HG03196 (cell line): ENCODE measurements at regions not wholly inside any gene's neighbourhood (a gene's known extent, or its start where the extent isn't known, plus 50 kb on each side); places are given as distances from the start of the nearest gene placed in this dataset.
A peak's percentile ranks its signal among the peaks of the same experiment; 100 is the strongest.
"Not testable (repeated sequence)": the region's sequence is repeated elsewhere in the genome, so short reads cannot be mapped to it uniquely, and the experiment has no call there.

ENCODE experiments used
- ATAC-seq: cut with Tn5 transposase; IDR thresholded peaks from one replicate; pipeline ENCODE4 v1.9.1; 2021; ENCODE audit not compliant: unreplicated experiment

DNA sequence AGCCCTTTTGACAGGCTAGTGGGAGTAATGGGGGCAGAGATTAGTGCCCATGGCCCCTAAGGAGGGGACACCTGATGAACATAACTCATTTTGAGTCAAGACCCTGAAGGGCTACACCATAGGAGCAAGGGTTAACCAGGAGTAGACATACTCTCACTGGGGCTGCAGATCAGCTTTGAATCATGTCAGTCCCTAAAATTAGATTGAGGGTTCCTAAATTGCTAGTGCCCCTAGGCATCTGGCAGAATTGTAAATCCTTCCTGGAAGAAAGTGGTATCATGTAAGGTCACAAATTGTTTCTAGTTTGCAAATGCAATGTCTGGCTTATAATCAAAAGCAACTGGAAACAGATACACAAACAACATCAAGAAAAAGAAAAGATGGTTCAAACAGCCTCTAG, 52.1 kb upstream of the LRRC37A2 start:
- not testable (repeated sequence) for ATAC-seq

DNA sequence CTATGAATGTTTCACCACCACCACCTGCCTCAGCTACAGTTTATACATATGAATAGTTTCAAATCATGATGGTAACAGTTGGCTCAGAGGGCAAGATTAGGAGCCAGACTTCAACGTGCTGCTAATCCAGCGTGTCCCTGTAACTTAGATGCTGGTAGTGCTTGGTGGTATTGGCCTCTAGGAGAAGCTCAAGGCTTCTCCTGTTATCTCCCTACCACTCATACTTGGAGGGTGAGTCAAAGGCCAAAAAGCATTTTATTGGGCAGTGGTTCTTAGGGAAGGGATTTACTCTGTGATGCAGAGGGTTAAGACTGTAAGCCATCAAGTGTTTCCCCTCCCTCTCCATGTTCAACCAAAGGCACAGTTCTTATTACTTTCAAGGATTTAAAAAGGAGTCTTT, 57.2 kb upstream of the LRRC37A2 start:
- ATAC-seq = not testable (repeated sequence)

DNA sequence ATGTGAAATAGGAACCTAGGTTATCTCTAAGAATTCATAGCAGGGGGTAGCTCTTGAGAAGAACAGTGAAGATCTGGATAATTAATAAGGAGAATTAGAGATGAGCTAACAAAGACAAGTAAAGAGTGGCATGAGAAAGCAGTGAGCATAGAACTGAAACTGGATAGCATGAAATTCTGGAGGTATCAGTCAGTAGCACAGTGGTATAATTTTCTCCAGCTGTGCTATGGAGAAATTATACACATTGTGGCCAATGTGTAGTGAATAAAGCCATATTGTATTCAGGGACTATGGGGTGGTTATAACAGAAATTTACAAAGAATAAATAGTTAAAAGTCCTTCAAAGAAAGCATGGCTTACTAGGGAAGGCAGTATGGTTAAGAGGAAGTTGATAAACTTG, 57.7 kb upstream of the LRRC37A2 start:
- ATAC-seq = not testable (repeated sequence)

DNA sequence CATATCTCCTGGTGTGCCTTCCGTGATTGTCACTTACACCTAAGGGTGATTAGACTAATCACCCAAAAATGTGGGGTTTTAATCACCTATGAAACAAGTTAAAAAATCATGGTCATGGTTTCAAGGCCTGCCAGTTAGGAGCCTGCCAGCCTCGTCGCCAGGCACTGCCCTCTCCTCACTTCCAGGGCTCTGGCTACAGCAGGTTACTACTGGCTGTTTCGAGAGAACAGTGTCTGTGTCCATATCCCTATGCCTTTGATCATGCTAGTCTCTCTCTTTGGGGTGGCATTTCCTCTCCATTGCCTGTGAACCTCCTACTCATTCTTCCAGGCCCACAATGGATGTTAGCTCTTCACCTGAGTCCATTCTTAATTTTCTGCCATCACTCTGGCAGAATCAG, 59.2 kb upstream of the LRRC37A2 start:
- ATAC-seq = not testable (repeated sequence)

DNA sequence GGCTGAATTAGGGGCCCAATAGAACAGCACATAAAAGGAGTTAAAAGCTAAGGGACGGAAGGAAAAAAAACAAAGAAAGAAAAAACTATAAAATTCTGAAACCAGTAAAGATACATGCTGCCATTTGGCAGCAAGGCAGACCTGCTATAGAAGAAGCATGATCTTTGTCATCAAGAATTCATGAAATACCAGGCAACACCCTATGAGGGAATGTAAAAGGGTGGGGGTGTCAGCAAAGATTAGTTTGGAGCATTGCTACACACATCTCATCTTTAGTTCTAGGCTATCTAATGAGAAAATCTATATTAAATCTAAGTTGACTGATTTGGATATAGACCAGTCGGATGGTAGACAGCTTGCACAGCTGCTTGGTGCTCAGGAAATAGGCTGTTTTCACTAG, 66.4 kb upstream of the LRRC37A2 start:
- ATAC-seq = not testable (repeated sequence)

DNA sequence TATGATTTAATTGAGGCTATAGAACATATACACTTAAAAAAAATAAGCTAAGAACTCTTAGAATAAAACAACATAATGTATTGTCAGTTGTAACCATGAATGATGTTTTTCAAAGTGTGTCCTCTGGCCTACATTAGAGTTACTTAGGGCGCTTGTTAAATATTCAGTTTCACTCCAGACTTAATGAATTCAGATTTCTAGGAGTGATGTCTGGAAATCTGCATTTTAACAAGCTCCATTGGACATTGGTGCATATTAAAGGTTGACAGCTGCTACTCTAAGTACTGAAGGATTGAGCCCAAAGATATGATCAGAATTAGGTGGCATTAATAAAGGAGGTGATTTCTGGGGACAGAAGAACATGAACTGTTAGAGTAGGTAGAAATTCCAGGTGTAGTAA, 66.9 kb upstream of the LRRC37A2 start:
- ATAC-seq = not testable (repeated sequence)

DNA sequence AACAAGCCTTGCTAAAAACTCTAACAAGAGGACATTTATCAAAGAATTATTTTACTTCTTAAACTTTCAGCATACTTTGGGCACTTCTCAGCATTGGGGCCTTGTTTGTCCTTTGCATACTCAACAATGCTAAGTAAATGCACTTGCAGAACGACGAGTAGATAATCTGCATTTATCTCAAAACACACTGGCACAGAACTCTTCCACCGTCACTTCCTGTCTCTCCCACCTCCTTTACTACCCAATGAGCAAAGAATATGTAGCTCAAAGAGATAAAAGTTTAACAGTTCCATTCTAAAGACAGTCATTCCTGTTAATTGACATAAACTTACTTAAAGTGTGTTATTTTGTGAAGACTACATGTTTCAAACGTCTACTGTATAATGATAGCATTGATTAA, 70.1 kb upstream of the LRRC37A2 start:
- not testable (repeated sequence) for ATAC-seq

DNA sequence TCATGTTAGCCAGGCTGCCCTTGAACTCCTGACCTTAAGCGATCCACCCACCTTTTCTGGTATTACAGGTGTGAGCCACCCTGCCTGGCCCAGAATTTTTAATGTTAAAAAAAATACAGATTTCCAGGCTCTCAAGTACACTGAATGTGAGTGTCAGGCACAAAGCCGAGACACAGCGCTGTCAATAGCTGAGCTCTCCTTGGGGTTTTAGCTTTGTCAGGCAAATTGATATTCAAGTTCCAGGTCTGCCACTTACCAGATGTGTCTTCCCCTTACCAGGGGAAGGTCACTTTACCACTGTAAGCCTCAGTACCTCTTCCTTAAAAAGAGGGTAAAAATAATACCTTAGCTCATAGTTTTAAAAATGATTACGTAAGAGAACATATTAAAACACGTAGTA, 71.6 kb upstream of the LRRC37A2 start:
- not testable (repeated sequence) for ATAC-seq

DNA sequence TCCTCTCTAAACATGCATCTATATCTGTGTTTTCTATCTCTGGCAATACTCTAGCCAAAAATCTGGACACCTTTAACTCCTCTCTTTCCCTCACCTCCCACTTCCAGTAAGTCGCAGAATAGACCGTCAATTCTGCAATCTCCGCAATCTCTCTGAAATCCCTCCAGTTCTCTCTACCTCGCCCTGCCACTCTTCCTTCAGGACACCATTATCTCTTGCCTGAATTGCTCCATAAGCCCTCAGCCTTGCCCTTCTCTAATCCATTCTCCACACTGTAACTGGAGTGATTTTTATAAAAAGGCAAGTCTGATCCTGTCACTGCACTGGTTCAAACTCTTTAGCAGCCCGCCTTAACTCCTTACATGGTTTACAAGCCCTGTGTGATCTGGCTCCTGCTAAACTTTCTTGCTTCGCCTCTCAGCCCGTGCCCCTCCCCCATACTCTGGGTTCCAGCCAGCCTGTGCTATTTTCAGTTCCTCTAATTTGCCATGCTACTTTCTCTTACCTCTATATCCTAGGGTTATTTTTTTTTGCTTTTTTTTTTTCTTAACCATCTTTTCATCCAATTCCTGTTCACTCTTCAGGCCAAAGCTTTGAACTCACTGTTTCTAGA, 73.0 kb upstream of the ARL17B start:
- ATAC-seq = peak; percentile 63

DNA sequence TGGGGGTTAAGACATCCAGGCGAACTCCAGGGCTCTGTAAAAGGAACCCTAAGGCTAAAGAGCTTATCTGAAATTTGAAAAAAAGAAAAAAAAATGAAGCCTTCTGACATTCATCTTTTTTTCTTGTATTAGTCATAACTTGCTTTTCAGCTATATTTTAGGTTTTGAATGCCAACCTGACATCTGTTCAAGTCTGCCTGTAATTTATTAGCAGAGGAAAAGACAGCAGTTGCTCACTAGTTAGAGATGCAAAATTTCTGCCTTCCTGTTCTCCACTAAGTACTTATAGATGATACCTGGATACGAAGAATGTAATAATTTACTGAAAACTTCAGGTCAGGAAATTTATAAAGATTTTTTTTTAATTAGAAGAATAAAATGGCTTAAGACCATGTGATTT, 68.7 kb upstream of the ARL17B start:
- not testable (repeated sequence) for ATAC-seq

DNA sequence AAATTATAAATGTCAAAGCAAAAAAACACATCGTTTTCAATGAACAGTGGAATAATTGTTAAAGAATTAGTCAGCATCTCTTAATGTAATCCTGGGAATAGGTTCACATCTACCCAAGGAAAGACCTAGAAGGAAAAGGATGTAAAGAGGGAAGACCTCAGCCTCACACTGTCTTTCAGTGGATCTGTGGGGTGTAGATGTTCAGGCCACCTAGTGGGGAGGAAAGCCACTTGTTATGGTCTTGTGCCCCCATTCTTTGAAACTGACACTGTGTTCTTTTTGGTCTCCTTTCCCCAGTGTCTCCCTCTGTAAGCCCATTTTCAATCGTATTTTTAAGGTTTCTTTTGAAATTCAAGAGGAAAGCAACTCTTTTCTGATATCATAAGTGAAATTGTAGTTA, 68.1 kb upstream of the ARL17B start:
- not testable (repeated sequence) for ATAC-seq

DNA sequence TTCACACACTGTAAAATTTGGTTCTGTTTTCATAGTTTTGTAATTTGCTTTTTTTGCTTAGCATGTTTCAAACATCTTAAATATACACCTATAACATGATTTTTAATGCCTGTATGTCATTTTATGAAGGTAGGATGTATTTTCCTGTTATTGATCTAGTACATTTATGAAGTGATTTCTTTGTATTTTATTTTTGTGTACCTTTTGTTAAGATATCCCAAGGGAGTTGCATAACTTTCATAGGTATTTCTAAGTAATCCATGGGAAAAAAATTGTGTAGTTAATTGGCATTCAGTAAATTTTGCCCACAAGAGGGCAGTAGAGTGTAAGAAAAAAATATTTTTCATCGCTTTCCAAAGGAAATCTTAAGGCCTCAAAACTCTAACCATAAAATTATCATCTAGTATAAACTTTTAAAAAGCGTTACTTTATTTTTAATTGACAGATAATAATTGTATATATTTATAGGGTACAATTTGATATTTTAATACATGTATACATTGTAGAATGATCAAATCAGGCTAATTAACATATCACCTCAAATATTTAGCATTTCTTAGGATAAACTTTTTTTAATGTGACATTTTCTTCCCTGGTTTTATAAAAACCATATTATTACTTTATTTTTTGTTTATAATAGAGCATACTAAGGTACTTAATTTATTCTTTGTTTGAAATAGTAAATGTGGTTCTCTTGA, 62.8 kb upstream of the ARL17B start:
- ATAC-seq = not testable (repeated sequence)

DNA sequence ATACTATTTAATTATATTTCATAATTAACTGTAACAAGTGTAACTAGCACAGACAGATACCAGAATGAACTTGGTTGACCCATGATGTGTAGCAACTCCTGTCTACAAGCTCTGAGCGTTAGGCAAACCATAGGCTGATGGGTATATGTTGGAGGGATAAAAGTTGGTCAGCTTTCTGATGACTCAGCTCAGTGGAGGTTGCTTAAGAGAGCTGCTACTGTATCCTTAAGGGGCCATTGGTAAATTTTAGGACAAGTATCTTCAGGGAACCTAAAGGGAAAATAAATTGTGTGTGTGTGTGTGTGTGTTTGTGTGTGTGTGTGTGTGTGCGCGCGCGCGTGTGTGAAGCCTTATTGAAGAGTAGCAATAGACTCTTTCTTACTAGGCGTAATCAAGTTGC, 56.3 kb upstream of the ARL17B start:
- ATAC-seq = not testable (repeated sequence)

DNA sequence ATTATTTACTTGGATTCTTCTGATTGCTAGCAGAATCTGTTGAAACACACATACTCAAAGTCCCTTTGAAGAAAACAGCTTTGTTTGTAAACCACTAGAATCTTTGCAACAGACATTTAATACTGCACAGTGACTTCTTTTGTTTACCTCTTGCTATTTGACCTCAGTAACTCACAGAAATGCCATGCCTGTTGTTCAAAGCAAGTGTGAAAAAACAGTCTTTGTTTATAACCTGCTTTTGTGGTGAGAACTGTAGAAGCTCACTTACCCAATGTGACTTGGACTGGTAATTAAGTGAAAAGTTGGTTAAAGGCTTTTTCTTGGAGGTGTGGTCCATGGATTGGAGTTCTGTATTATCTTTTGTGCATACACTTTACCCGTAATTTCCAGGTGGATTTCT, 55.7 kb upstream of the ARL17B start:
- ATAC-seq = not testable (repeated sequence)

DNA sequence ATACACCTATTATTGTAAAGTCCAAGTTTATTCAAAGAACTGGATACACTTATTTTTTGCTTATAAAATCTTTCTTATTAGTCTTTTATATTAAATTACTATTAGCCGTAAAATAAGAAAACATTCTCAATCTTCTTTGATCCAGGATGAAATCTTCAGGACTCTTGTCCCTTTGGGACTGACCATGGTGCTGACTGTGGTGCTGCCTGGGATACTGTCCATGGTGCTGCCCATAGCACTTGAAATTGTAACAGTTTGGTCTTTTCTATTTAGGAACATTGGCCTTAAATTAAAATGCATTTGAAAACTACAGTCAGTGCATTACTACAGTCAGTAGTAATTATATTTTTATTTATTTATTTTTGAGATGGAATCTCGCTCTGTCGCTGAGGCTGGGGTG, 53.0 kb upstream of the ARL17B start:
- ATAC-seq = not testable (repeated sequence)

DNA sequence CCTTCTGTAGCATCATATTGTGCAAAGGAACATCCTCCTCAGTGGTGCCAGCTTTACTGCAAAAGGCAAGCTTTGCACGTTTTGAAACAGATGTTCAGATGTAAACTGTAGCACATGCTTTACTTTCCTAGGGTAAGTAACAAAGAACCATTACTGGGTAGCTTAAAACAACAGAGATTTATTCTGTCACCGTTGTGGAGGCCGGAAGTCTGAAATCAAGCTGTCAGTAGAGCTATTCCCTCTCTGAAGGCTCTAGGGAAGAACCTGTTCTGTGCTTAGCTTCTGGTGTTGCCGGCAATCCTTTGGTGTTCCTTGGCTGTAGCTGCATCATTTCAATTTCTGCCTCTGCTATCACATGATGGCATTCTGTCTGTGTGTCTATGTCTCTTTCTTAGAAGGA, 50.6 kb upstream of the ARL17B start:
- not testable (repeated sequence) for ATAC-seq

DNA sequence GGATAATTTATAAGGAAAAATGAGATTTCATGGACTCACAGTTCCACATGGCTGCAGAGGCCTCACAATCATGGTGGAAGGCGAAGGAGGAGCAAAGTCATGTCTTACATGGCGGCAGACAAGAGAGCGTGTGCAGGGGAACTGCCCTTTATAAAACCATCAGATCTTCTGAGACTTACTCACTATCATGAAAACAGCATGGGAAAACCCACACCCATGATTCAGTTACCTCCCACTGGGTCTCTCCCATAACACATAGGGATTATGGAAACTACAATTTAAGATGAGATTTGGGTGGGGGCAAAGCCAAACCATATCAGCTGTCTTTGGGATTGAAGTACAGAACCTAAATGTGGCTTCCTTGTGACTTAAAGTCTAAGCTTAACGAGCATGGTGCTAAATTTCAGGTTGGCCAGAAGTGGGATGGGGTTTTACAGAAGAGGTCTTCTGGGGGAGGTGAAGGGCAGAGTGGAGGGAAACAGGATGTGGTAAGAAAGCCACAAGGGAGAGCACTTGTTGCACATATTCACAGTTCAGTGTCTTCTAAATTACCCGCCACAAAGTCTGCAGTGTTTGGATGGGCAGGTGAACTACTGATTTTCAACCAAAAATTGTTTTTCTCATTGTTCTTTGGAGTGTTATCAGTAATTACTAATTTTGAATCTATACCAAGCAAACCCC, 49.7 kb upstream of the ARL17B start:
- peak; percentile 85 for ATAC-seq
